H1 (cell line): ENCODE measurements at regions not wholly inside any gene's neighbourhood (a gene's known extent, or its start where the extent isn't known, plus 50 kb on each side); places are given as distances from the start of the nearest gene placed in this dataset.

Experiments used
- CHD2 ChIP-seq: IDR thresholded peaks from 2 replicates; pipeline ENCODE4 v1.6.1; 2012; ENCODE audit warnings: low read length, improper control_type of control experiment
- EZH2 ChIP-seq: fragments of 200-600 bp; sonication (generic); IDR thresholded peaks from 2 replicates; pipeline ENCODE4 v1.7.1; 2012; ENCODE audit warnings: low read depth, mild to moderate bottlenecking, moderate library complexity, low read length, inconsistent platforms; ENCODE audit not compliant: severe bottlenecking
- JUND ChIP-seq: IDR thresholded peaks from 2 replicates; pipeline ENCODE4 v1.6.1; 2011; ENCODE audit warnings: mild to moderate bottlenecking, improper control_type of control experiment, low read length
- POLR2A ChIP-seq, 2 experiments: IDR thresholded peaks; 1 replicate in 1 of 2; 2 replicates in 1 of 2; pipeline ENCODE4 v1.6.1; 2011; ENCODE audit warnings: low read depth in 2 of 2, low read length in 2 of 2, mild to moderate bottlenecking in 2 of 2; ENCODE audit errors: control extremely low read depth in 1 of 2
- SIRT6 ChIP-seq: IDR thresholded peaks from one replicate; pipeline ENCODE4 v1.7.1; 2012; ENCODE audit warnings: low read length, inconsistent platforms
- TAF1 ChIP-seq: IDR thresholded peaks from 2 replicates; pipeline ENCODE4 v1.6.1; 2011; ENCODE audit warnings: mild to moderate bottlenecking, low read depth, low read length
- ZNF274 ChIP-seq: IDR thresholded peaks from 2 replicates; pipeline ENCODE4 v1.7.0; 2012; ENCODE audit warnings: low read length, borderline replicate concordance; ENCODE audit errors: extremely low read depth
- TF ChIP-seq, protein P1 (sequence below), 3 experiments: IDR thresholded peaks; 1 replicate in 2 of 3; 2 replicates in 1 of 3; pipeline versions ENCODE4 v1.5.1 to v1.6.1; 2011; ENCODE audit warnings: low read length in 3 of 3, mild to moderate bottlenecking in 3 of 3, inconsistent platforms in 2 of 3, low read depth in 1 of 3, moderate library complexity in 1 of 3; ENCODE audit not compliant: insufficient read depth in 1 of 3; ENCODE audit errors: control extremely low read depth in 1 of 3

GRCh38 chrX:8052909-8053308 lies 118.2 kb downstream of the VCX2 start:
- TF ChIP-seq CHD2, result no peak
- no peak for TF ChIP-seq ZNF274
- TF ChIP-seq JUND, result no peak
- no peak for TF ChIP-seq POLR2A (IDR thresholded peaks at IDR 0.05; ENCODE audit: control extremely low read depth in 1 of 2, low read depth in 2 of 2, low read length in 2 of 2)
- TF ChIP-seq EZH2, result no peak
- TF ChIP-seq, protein P1, sequence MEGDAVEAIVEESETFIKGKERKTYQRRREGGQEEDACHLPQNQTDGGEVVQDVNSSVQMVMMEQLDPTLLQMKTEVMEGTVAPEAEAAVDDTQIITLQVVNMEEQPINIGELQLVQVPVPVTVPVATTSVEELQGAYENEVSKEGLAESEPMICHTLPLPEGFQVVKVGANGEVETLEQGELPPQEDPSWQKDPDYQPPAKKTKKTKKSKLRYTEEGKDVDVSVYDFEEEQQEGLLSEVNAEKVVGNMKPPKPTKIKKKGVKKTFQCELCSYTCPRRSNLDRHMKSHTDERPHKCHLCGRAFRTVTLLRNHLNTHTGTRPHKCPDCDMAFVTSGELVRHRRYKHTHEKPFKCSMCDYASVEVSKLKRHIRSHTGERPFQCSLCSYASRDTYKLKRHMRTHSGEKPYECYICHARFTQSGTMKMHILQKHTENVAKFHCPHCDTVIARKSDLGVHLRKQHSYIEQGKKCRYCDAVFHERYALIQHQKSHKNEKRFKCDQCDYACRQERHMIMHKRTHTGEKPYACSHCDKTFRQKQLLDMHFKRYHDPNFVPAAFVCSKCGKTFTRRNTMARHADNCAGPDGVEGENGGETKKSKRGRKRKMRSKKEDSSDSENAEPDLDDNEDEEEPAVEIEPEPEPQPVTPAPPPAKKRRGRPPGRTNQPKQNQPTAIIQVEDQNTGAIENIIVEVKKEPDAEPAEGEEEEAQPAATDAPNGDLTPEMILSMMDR (IDR thresholded peaks at IDR 0.05; ENCODE audit: control extremely low read depth in 1 of 3, insufficient read depth in 1 of 3, low read depth in 1 of 3, low read length in 3 of 3), result no peak
- no peak for TF ChIP-seq SIRT6
- no peak for TF ChIP-seq TAF1
